HepG2 (cell line): ENCODE measurements at regions not wholly inside any gene's neighbourhood (a gene's known extent, or its start where the extent isn't known, plus 50 kb on each side); places are given as distances from the start of the nearest gene placed in this dataset.

Experiments
- ATAC-seq: fragments of 200-7000 bp; cut with Tn5 transposase; 3 replicates; pipeline ENCODE4 v1.9.1; 2020; ENCODE audit warnings: mild to moderate bottlenecking, moderate library complexity
- BruUV-seq: library from RNA; stranded (reverse); fragments of 400-500 nt; replicated peaks from 2 replicates; lab custom pipeline; 2021; lab: Mats Ljungman, UMichigan
- CTCF ChIA-PET: fragments of 300-600 bp; formaldehyde crosslinking; extraction: SDS; loops from one replicate; lab custom pipeline; 2021; ENCODE audit warnings: low total read pairs, inconsistent platforms, low intra/inter-chr PET ratio; lab: Yijun Ruan, JAX
- POLR2A ChIA-PET: fragments of 350-600 bp; sonication (Branson Sonifier 250); formaldehyde crosslinking; loops from one replicate; lab custom pipeline; 2020; ENCODE audit warnings: antibody characterized with exemption, inconsistent platforms; lab: Yijun Ruan, JAX
- DNase-seq: peaks from one replicate; pipeline ENCODE4 v3.0.0-alpha.2; 2015; ENCODE audit warnings: low spot score
- FAIRE-seq: peaks from 3 replicates; lab custom pipeline; 2011; peaks lifted over from hg19 to GRCh38; lab: Jason Lieb, UNC
- H2AFZ ChIP-seq: one replicate; pipeline ENCODE4 v1.6.1; 2011; ENCODE audit warnings: low read length, inconsistent platforms
- H3K27ac ChIP-seq: fragments of 300-600 bp; 3 replicates; pipeline ENCODE4 v1.8.0; 2011; ENCODE audit warnings: mixed run types, mild to moderate bottlenecking, mixed read lengths, low read length, inconsistent platforms; ENCODE audit not compliant: insufficient read depth; ENCODE audit errors: extremely low read length
- H3K27me3 ChIP-seq, 2 experiments: fragments of 200-600 bp in 1 of 2; 2 replicates in 1 of 2; 3 replicates in 1 of 2; pipeline versions ENCODE4 v1.6.0 to v1.8.0; 2011; ENCODE audit warnings: low read length in 2 of 2, mild to moderate bottlenecking in 2 of 2, moderate library complexity in 2 of 2, inconsistent platforms in 1 of 2; ENCODE audit not compliant: insufficient read depth in 2 of 2, control insufficient read depth in 1 of 2
- H3K36me3 ChIP-seq, 2 experiments: fragments of 200-600 bp in 1 of 2; replicated peaks in 1 of 2; 2 replicates in 1 of 2; 3 replicates in 1 of 2; pipeline versions ENCODE4 v1.5.1 to v1.8.0; 2011; ENCODE audit warnings: low read length in 2 of 2, inconsistent platforms in 1 of 2; ENCODE audit not compliant: insufficient read depth in 2 of 2, control insufficient read depth in 1 of 2
- H3K4me1 ChIP-seq: 2 replicates; pipeline ENCODE4 v1.5.1; 2012; ENCODE audit warnings: low read length, inconsistent platforms; ENCODE audit not compliant: insufficient read depth
- H3K4me2 ChIP-seq: 2 replicates; pipeline ENCODE4 v1.6.0; 2011; ENCODE audit warnings: low read depth, low read length, inconsistent platforms
- H3K4me3 ChIP-seq, 3 experiments: fragments of 200-600 bp in 1 of 3; sonication (generic), shearing (Covaris generic) in 1 of 3; replicated peaks in 1 of 3; 2 replicates each; pipeline ENCODE4 v1.5.1; 2011 to 2016; ENCODE audit warnings: low read length in 3 of 3, inconsistent platforms in 2 of 3, low read depth in 2 of 3, mild to moderate bottlenecking in 2 of 3, control low read depth in 1 of 3, mixed read lengths in 1 of 3; ENCODE audit not compliant: insufficient read depth in 1 of 3
- H3K79me2 ChIP-seq: one replicate; pipeline ENCODE4 v1.6.1; 2011; ENCODE audit warnings: low read length, inconsistent platforms; ENCODE audit not compliant: insufficient read depth
- H3K9ac ChIP-seq: 2 replicates; pipeline ENCODE4 v1.6.0; 2011; ENCODE audit warnings: mild to moderate bottlenecking, low read depth, low read length, inconsistent platforms; ENCODE audit not compliant: insufficient read depth
- H3K9me3 ChIP-seq: 2 replicates; pipeline ENCODE4 v1.5.1; 2012; ENCODE audit warnings: mild to moderate bottlenecking, low read length
- H4K20me1 ChIP-seq: 2 replicates; pipeline ENCODE4 v1.6.0; 2011; ENCODE audit warnings: inconsistent platforms, mild to moderate bottlenecking, low read length, moderate library complexity; ENCODE audit not compliant: insufficient read depth
- HDAC2 ChIP-seq: sonication (generic); formaldehyde crosslinking; IDR thresholded peaks from 2 replicates; pipeline ENCODE4 v1.4.0; 2020; ENCODE audit warnings: missing genetic modification reagents
- HHEX ChIP-seq: IDR thresholded peaks from 2 replicates; pipeline ENCODE4 v1.6.1; 2016; ENCODE audit warnings: control low read depth
- ISL2 ChIP-seq: sonication (generic); formaldehyde crosslinking; IDR thresholded peaks from 2 replicates; pipeline ENCODE4 v1.5.0; 2020; ENCODE audit warnings: missing genetic modification reagents
- MXI1 ChIP-seq: IDR thresholded peaks from 3 replicates; pipeline ENCODE4 v1.6.1; 2012; ENCODE audit warnings: low read depth, low read length, inconsistent platforms, borderline replicate concordance
- NFRKB ChIP-seq: fragments of 450-650 bp; IDR thresholded peaks from 2 replicates; pipeline ENCODE4 v1.6.1; 2017
- NR3C1 ChIP-seq: sonication (generic); formaldehyde crosslinking; IDR thresholded peaks from 2 replicates; pipeline ENCODE4 v1.4.0; 2020; ENCODE audit warnings: missing genetic modification reagents
- POGZ ChIP-seq: sonication (generic); formaldehyde crosslinking; IDR thresholded peaks from 2 replicates; pipeline ENCODE4 v1.4.0; 2020; ENCODE audit warnings: mild to moderate bottlenecking, missing genetic modification reagents
- RAD21 ChIP-seq: fragments of 450-650 bp; formaldehyde crosslinking; IDR thresholded peaks from 2 replicates; pipeline ENCODE4 v1.5.0; 2020; ENCODE audit warnings: mild to moderate bottlenecking
- RFXAP ChIP-seq: sonication (generic); formaldehyde crosslinking; IDR thresholded peaks from 2 replicates; pipeline ENCODE4 v1.4.0; 2020; ENCODE audit warnings: missing genetic modification reagents, borderline replicate concordance
- SNAPC2 ChIP-seq: sonication (generic); formaldehyde crosslinking; IDR thresholded peaks from 2 replicates; pipeline ENCODE4 v1.8.1; 2022; ENCODE audit warnings: mild to moderate bottlenecking, missing genetic modification reagents
- XBP1 ChIP-seq: sonication (generic); formaldehyde crosslinking; IDR thresholded peaks from 2 replicates; pipeline ENCODE4 v1.5.0; 2020; ENCODE audit warnings: missing genetic modification reagents
- YEATS2 ChIP-seq: sonication (generic); formaldehyde crosslinking; IDR thresholded peaks from 2 replicates; pipeline ENCODE4 v1.4.0; 2020; ENCODE audit warnings: missing genetic modification reagents, borderline replicate concordance
- YY1 ChIP-seq: IDR thresholded peaks from 2 replicates; pipeline ENCODE4 v1.6.1; 2011; ENCODE audit warnings: low read length, low read depth, moderate library complexity, mild to moderate bottlenecking; ENCODE audit not compliant: insufficient read depth, insufficient replicate concordance
- ZFP41 ChIP-seq: sonication (generic); formaldehyde crosslinking; IDR thresholded peaks from 2 replicates; pipeline ENCODE4 v1.4.0; 2020; ENCODE audit warnings: mild to moderate bottlenecking, missing genetic modification reagents, borderline replicate concordance
- ZNF431 ChIP-seq: sonication (generic); formaldehyde crosslinking; IDR thresholded peaks from 2 replicates; pipeline ENCODE4 v1.9.0; 2022; ENCODE audit warnings: missing genetic modification reagents, low read depth, mild to moderate bottlenecking, borderline replicate concordance
- WGBS: methylation state at CpG from one replicate; pipeline ENCODE4 v1.1.6; 2017; ENCODE audit warnings: low lambda C conversion rate; 5-methylcytosine and 5-hydroxymethylcytosine counted together
- in situ Hi-C: cut with HindIII; loops from 2 replicates; pipeline ENCODE4 v1.10.0; 2017; ENCODE audit warnings: low pct_unique_long_range_greater_than_20kb; ENCODE audit not compliant: extremely low pct_ligation_motif_present
- intact Hi-C: fragments of 100-400 bp; cut with micrococcal nuclease; formaldehyde crosslinking; loops from one replicate; pipeline ENCODE4 v1.10.0; 2022; ENCODE audit not compliant: unreplicated experiment
- TF ChIP-seq, protein P1 (sequence below): IDR thresholded peaks from 2 replicates; pipeline ENCODE4 v1.6.1; 2016; ENCODE audit warnings: missing genetic modification reagents, missing compliant biosample characterization
- TF ChIP-seq, protein P2 (sequence below): IDR thresholded peaks from 2 replicates; pipeline ENCODE4 v1.6.1; 2018; ENCODE audit warnings: missing genetic modification reagents, mild to moderate bottlenecking, missing compliant biosample characterization

DNA sequence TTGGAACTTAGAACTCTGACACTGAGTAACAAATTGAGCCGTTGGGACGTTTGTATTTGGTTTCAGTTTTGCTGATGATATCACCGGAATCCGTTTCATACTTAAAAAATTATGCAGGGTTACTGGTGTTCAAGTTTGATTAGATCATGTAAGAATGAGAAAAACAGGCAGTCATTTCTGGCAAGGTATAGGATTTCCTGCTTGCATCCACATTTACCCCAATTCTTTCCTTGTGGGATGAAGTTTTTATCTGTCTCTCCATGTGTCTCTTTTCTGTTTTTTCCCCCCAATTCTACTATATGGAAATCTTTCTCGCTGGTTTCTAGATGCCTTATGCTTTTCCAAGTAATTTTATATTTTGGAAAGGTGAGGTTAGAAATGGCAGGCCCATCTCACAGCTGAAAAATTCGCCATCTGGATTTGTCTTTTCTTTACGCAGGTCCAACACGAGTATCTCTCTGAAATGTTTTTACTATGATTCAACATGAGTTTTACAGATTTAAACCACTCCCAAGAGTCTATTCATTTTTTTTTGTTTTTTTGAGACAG lies 197.9 kb downstream of the SHOX start:
- no peak for FAIRE-seq

More for the DNA sequence above, 197.9 kb downstream of the SHOX start:
- no peaks in the 10 kb centered on the region for H3K79me2 ChIP-seq
- no peak overlapping the region for H3K4me3 ChIP-seq
- no peak overlapping the region for H3K27ac ChIP-seq
- no TSS peak for BruUV-seq
- TF ChIP-seq, protein P1, sequence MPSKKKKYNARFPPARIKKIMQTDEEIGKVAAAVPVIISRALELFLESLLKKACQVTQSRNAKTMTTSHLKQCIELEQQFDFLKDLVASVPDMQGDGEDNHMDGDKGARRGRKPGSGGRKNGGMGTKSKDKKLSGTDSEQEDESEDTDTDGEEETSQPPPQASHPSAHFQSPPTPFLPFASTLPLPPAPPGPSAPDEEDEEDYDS (CRISPR knock-in tag) = no peak
- TF ChIP-seq XBP1 (CRISPR knock-in tag) (no peak), ZNF431 (CRISPR knock-in tag) (no peak), HHEX (CRISPR knock-in tag) (no peak), RAD21 (CRISPR knock-in tag) (no peak), HDAC2 (no peak), MXI1 (no peak), YEATS2 (no peak), SNAPC2 (CRISPR knock-in tag) (no peak), NFRKB (no peak), NR3C1 (CRISPR knock-in tag) (no peak), ISL2 (CRISPR knock-in tag) (no peak), YY1 (no peak), POGZ (CRISPR knock-in tag) (no peak), RFXAP (CRISPR knock-in tag) (no peak), ZFP41 (no peak)
- TF ChIP-seq, protein P2, sequence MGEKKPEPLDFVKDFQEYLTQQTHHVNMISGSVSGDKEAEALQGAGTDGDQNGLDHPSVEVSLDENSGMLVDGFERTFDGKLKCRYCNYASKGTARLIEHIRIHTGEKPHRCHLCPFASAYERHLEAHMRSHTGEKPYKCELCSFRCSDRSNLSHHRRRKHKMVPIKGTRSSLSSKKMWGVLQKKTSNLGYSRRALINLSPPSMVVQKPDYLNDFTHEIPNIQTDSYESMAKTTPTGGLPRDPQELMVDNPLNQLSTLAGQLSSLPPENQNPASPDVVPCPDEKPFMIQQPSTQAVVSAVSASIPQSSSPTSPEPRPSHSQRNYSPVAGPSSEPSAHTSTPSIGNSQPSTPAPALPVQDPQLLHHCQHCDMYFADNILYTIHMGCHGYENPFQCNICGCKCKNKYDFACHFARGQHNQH (CRISPR knock-in tag) = no peak
- no peaks in the 10 kb centered on the region for H3K4me1 ChIP-seq
- H3K27me3 ChIP-seq = no peaks in the 10 kb centered on the region
- POLR2A ChIA-PET = no interaction called here
- H3K9me3 ChIP-seq = no peaks in the 10 kb centered on the region; the same call in 1 of the 2 replicates
- no peak overlapping the region for H3K9ac ChIP-seq
- no peak overlapping the region for H2AFZ ChIP-seq
- H3K36me3 ChIP-seq = no peaks in the 10 kb centered on the region
- H3K4me2 ChIP-seq = no peak overlapping the region
- ATAC-seq (no peak), DNase-seq (no peak)
- intact Hi-C loops (no loop called here), in situ Hi-C loops (no loop called here)
- CTCF ChIA-PET = no interaction called here
- 26% methylated on average over 8 of the region's 8 CpGs for WGBS
- no peaks in the 10 kb centered on the region for H4K20me1 ChIP-seq
